ENCODE measurements at regions not wholly inside any gene's neighbourhood (a gene's known extent, or its start where the extent isn't known, plus 50 kb on each side); places are given as distances from the start of the nearest gene placed in this dataset.

- 35% methylated on average over 2 of the region's 5 CpGs for WGBS (ENCODE audit: insufficient coverage, low coverage, low lambda C conversion rate, missing lambda C conversion rate)
These were observed 78.4 kb upstream of the ADO start for GRCh38 chr10:62726142-62726541.

DNA sequence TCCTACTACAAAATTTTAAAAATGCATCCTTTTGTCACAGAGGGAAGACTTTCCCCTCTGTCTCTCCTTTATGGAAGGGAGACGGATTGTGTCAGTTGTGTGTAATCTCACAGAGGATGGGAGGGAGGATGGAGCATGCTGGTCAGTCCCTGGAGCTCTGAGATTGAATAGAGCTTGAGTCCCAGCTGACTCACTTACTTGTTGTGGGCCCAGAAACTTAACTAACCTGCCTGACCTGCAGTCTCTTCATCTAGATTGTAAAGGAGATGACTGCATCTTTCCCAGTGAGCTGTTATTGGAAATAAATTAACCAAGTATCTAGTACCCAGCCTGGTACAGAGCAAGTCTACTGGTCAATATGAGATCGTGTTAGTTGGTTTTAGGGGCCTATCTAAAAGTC, 77.9 kb upstream of the ADO start:
- Histone ChIP-seq H3K36me3 (no peaks in the 10 kb centered on the region), H3K27ac (no peak overlapping the region), H3K27me3 (no peaks in the 10 kb centered on the region), H3K4me1 (no peaks in the 10 kb centered on the region), H3K9me3 (no peaks in the 10 kb centered on the region), H3K4me3 (no peak overlapping the region)
- TF ChIP-seq CTCF (IDR thresholded peaks at IDR 0.05) (no peak), POLR2A (IDR thresholded peaks at IDR 0.05) (no peak)
- ATAC-seq (no peak), DNase-seq (no peak)
- intact Hi-C loops (cut with DNase I), result no loop called here
- WGBS (ENCODE audit: insufficient coverage, low coverage, low lambda C conversion rate, missing lambda C conversion rate), result 42% methylated on average over 2 of the region's 2 CpGs

More at GRCh38 chr10:62726142-62726541, 78.4 kb upstream of the ADO start:
- no peaks in the 10 kb centered on the region for H3K4me1 ChIP-seq
- H3K36me3 ChIP-seq, result no peaks in the 10 kb centered on the region
- H3K27me3 ChIP-seq, result no peaks in the 10 kb centered on the region
- ATAC-seq, result no peak
- intact Hi-C loops (cut with DNase I), result no loop called here
- no peak overlapping the region for H3K4me3 ChIP-seq
- no peak overlapping the region for H3K27ac ChIP-seq
- no peak for DNase-seq
- no peaks in the 10 kb centered on the region for H3K9me3 ChIP-seq
- no peak for TF ChIP-seq POLR2A (IDR thresholded peaks at IDR 0.05)
- TF ChIP-seq CTCF (IDR thresholded peaks at IDR 0.05), result no peak

DNA sequence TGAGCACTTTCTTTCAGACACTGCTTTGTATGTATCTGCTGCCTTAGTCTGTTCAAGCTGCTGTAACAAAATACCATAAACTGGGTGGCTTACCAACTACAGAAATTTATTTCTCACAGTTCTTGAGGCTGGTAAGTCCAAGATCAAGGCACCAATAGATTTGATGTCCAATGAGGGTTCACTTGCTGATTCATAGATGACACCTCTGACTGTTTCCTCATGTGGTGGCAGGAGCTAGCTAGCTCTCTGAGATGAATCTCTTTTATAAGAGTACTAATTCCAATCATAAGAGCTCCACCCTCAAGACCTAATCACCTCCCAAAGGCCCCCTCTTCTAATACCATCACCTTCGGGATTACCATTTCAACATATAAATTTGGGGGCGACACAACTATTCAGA, 76.6 kb upstream of the ADO start:
- intact Hi-C loops (cut with DNase I), result no loop called here
- H3K27me3 ChIP-seq, result no peaks in the 10 kb centered on the region
- H3K4me1 ChIP-seq, result no peaks in the 10 kb centered on the region
- DNase-seq, result no peak
- no peak overlapping the region for H3K4me3 ChIP-seq
- WGBS (ENCODE audit: insufficient coverage, low coverage, low lambda C conversion rate, missing lambda C conversion rate), result 72% methylated on average over 2 of the region's 2 CpGs
- no peaks in the 10 kb centered on the region for H3K36me3 ChIP-seq
- H3K9me3 ChIP-seq, result no peaks in the 10 kb centered on the region
- TF ChIP-seq CTCF (IDR thresholded peaks at IDR 0.05), result no peak
- TF ChIP-seq POLR2A (IDR thresholded peaks at IDR 0.05), result no peak
- no peak for ATAC-seq
- no peak overlapping the region for H3K27ac ChIP-seq

DNA sequence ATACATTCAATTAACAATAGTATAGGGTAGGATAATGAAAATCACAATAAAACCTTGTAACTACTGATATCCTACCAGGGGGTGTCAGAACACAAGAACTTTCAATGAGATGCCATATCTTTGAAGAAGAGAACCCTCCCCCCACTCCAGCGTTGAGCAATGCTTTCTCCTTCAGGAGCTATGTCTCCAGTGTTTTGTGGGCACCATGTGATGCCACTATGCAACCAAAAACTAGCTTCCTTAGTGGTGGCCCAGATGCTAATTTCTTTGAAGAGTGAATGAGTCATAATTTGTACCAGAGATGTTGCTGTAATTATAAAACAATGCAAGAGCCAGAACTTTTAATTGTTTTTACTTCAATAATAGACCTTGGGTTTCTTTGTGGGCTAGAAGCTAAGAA, 76.0 kb upstream of the ADO start:
- TF ChIP-seq CTCF (IDR thresholded peaks at IDR 0.05) (no peak), POLR2A (IDR thresholded peaks at IDR 0.05) (no peak)
- ATAC-seq (no peak), DNase-seq (no peak)
- Histone ChIP-seq H3K4me3 (no peak overlapping the region), H3K27me3 (no peaks in the 10 kb centered on the region), H3K4me1 (no peaks in the 10 kb centered on the region), H3K27ac (no peak overlapping the region), H3K9me3 (no peaks in the 10 kb centered on the region), H3K36me3 (no peaks in the 10 kb centered on the region)
- 29% methylated on average over 1 of the region's 1 CpG for WGBS (ENCODE audit: insufficient coverage, low coverage, low lambda C conversion rate, missing lambda C conversion rate)
- intact Hi-C loops (cut with DNase I), result no loop called here

Data from right lobe of liver (tissue), 6 donors.